Smooth muscle cell (in vitro differentiated cells): ENCODE measurements at regions not wholly inside any gene's neighbourhood (a gene's known extent, or its start where the extent isn't known, plus 50 kb on each side); places are given as distances from the start of the nearest gene placed in this dataset.

Source experiments
- DNase-seq: peaks from one replicate; lab custom pipeline; 2025; ENCODE audit not compliant: unreplicated experiment; lab: John Stamatoyannopoulos, UW
- H2AFZ ChIP-seq: fragments of 200-600 bp; sonication (generic); 2 replicates; pipeline ENCODE4 v1.6.0; 2016; ENCODE audit warnings: antibody characterized with exemption, low read depth, mild to moderate bottlenecking
- H3F3A ChIP-seq: fragments of 200-600 bp; sonication (generic); 2 replicates; pipeline ENCODE4 v1.6.0; 2017; ENCODE audit warnings: antibody characterized with exemption, low read depth
- H3K27ac ChIP-seq: fragments of 200-600 bp; sonication (generic); 2 replicates; pipeline ENCODE4 v1.5.1; 2016; ENCODE audit warnings: low read depth, mild to moderate bottlenecking
- H3K27me3 ChIP-seq: fragments of 200-600 bp; sonication (generic); 2 replicates; pipeline ENCODE4 v1.6.1; 2016; ENCODE audit warnings: low read depth, mild to moderate bottlenecking
- H3K36me3 ChIP-seq: fragments of 200-600 bp; sonication (generic); 2 replicates; pipeline ENCODE4 v1.5.1; 2016; ENCODE audit warnings: low read depth
- H3K4me1 ChIP-seq: fragments of 200-600 bp; sonication (generic); 2 replicates; pipeline ENCODE4 v1.5.1; 2016; ENCODE audit warnings: low read depth
- H3K4me2 ChIP-seq: fragments of 200-600 bp; sonication (generic); 2 replicates; pipeline ENCODE4 v1.6.0; 2016; ENCODE audit warnings: mild to moderate bottlenecking
- H3K4me3 ChIP-seq: fragments of 200-600 bp; sonication (generic); 2 replicates; pipeline ENCODE4 v1.5.1; 2016; ENCODE audit warnings: mild to moderate bottlenecking
- H3K79me2 ChIP-seq: fragments of 200-600 bp; sonication (generic); 2 replicates; pipeline ENCODE4 v1.6.0; 2016; ENCODE audit warnings: low read depth, mild to moderate bottlenecking
- H3K9ac ChIP-seq: fragments of 200-600 bp; sonication (generic); 2 replicates; pipeline ENCODE4 v1.6.0; 2016; ENCODE audit warnings: low read depth
- H3K9me3 ChIP-seq: fragments of 200-600 bp; sonication (generic); replicated peaks from 2 replicates; pipeline ENCODE4 v1.5.1; 2016; ENCODE audit warnings: low read depth
- H4K20me1 ChIP-seq: fragments of 200-600 bp; sonication (generic); 2 replicates; pipeline ENCODE4 v1.6.0; 2016; ENCODE audit warnings: low read depth
- CTCF ChIP-seq: fragments of 200-600 bp; sonication (generic); IDR thresholded peaks from 2 replicates; pipeline ENCODE4 v1.5.1; 2017; ENCODE audit warnings: borderline replicate concordance, mild to moderate bottlenecking, antibody characterized with exemption; ENCODE audit not compliant: insufficient read depth, poor library complexity, severe bottlenecking
- WGBS: methylation state at CpG from one replicate; pipeline ENCODE4 v1.1.7; 2016; ENCODE audit warnings: low lambda C conversion rate; 5-methylcytosine and 5-hydroxymethylcytosine counted together

- H3K9ac ChIP-seq: no peak overlapping the region
- no peak for TF ChIP-seq CTCF
- peaks cover 3% of the 10 kb centered on the region for H3K9me3 ChIP-seq
- no peaks in the 10 kb centered on the region for H4K20me1 ChIP-seq
- H3K79me2 ChIP-seq: no peaks in the 10 kb centered on the region
- DNase-seq: no peak
- H3K36me3 ChIP-seq: no peaks in the 10 kb centered on the region
- H3K4me3 ChIP-seq: no peak overlapping the region
- no peak overlapping the region for H3K27ac ChIP-seq
- H3F3A ChIP-seq: no peaks in the 10 kb centered on the region
- no peak overlapping the region for H2AFZ ChIP-seq
- H3K4me1 ChIP-seq: peaks cover 5% of the 10 kb centered on the region
- WGBS: 81% methylated on average over 6 of the region's 6 CpGs
- no peaks in the 10 kb centered on the region for H3K27me3 ChIP-seq
- H3K4me2 ChIP-seq: no peak overlapping the region
Observed at GRCh38 chr4:56227301-56227835, 159.9 kb downstream of the AASDH start.

GRCh38 chr4:56226579-56226978, 160.7 kb downstream of the AASDH start:
- WGBS: 78% methylated on average over 2 of the region's 2 CpGs
- no peaks in the 10 kb centered on the region for H3K79me2 ChIP-seq

GRCh38 chr4:56224641-56225040, 162.7 kb downstream of the AASDH start:
- DNase-seq: no peak
- Histone ChIP-seq H3K9ac (no peak overlapping the region), H3F3A (peaks cover 3% of the 10 kb centered on the region), H3K4me1 (peaks cover 15% of the 10 kb centered on the region), H3K36me3 (no peaks in the 10 kb centered on the region), H2AFZ (no peak overlapping the region), H3K9me3 (no peaks in the 10 kb centered on the region), H3K79me2 (no peaks in the 10 kb centered on the region), H3K27me3 (no peaks in the 10 kb centered on the region), H3K4me2 (no peak overlapping the region), H3K27ac (no peak overlapping the region), H3K4me3 (no peak overlapping the region), H4K20me1 (no peaks in the 10 kb centered on the region)
- TF ChIP-seq CTCF: no peak
- 100% methylated on average over 1 of the region's 1 CpG for WGBS

More at GRCh38 chr4:56226579-56226978, 160.7 kb downstream of the AASDH start:
- no peak overlapping the region for H3K4me2 ChIP-seq
- H3K36me3 ChIP-seq: no peaks in the 10 kb centered on the region
- TF ChIP-seq CTCF: no peak
- no peak overlapping the region for H2AFZ ChIP-seq
- H3K4me3 ChIP-seq: no peak overlapping the region
- no peaks in the 10 kb centered on the region for H3K27me3 ChIP-seq
- no peak overlapping the region for H3K27ac ChIP-seq
- no peaks in the 10 kb centered on the region for H3K9me3 ChIP-seq
- DNase-seq: no peak
- no peaks in the 10 kb centered on the region for H3F3A ChIP-seq
- no peaks in the 10 kb centered on the region for H4K20me1 ChIP-seq
- peaks cover 5% of the 10 kb centered on the region for H3K4me1 ChIP-seq
- H3K9ac ChIP-seq: no peak overlapping the region

GRCh38 chr4:56222514-56222913, 164.8 kb downstream of the AASDH start:
- WGBS: 91% methylated on average over 6 of the region's 6 CpGs
- no peak for DNase-seq
- no peaks in the 10 kb centered on the region for H3K36me3 ChIP-seq

More at GRCh38 chr4:56222514-56222913, 164.8 kb downstream of the AASDH start:
- Histone ChIP-seq H3F3A (peaks cover 5% of the 10 kb centered on the region), H3K9ac (no peak overlapping the region), H3K79me2 (no peaks in the 10 kb centered on the region), H3K4me3 (no peak overlapping the region), H4K20me1 (no peaks in the 10 kb centered on the region), H3K27me3 (no peaks in the 10 kb centered on the region), H3K27ac (no peak overlapping the region), H2AFZ (no peak overlapping the region), H3K9me3 (no peaks in the 10 kb centered on the region), H3K4me2 (no peak overlapping the region), H3K4me1 (peaks cover 15% of the 10 kb centered on the region)
- TF ChIP-seq CTCF: no peak
